ENCODE measurements at regions not wholly inside any gene's neighbourhood (a gene's known extent, or its start where the extent isn't known, plus 50 kb on each side); places are given as distances from the start of the nearest gene placed in this dataset.

DNA sequence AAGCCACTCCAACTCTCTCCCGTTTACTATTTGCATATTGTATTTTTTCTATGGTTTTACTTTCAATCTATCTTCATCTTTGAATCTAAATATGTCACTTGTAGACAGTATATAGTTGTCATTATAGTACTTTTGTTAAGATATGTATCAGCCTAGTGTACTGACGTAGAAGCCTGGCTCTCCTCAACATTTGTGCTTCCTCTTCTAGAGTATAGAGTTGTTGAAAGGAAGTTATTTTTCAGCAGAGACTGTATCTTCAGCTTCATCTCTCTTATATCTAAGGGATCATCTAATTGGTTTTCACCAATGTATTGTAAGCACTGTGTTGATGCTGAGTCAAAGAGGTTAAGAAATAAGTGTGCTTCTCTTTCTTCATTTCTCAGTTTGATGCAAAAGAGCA, 192.8 kb downstream of the LMO4 start:
- no peaks in the 10 kb centered on the region for H3K27me3 ChIP-seq
- H3K27ac ChIP-seq = no peak overlapping the region
- no peaks in the 10 kb centered on the region for H3K36me3 ChIP-seq
- H3K4me1 ChIP-seq = peaks cover 0 to 12% of the 10 kb centered on the region in 2 donors
- H3K9me3 ChIP-seq = no peaks in the 10 kb centered on the region
- H3K4me3 ChIP-seq = no peak overlapping the region
- TF ChIP-seq CTCF (IDR thresholded peaks at IDR 0.05) = no peak
- intact Hi-C loops (cut with DNase I) = no loop called here
- DNase-seq (ENCODE audit: low spot score in 2 of 2) = no peak

- Histone ChIP-seq H3K27me3 (no peaks in the 10 kb centered on the region), H3K36me3 (no peaks in the 10 kb centered on the region), H3K27ac (peak overlapping the region; percentile 77 to 80), H3K4me3 (peak overlapping the region in 1 of 2 donors; percentile 30), H3K4me1 (peaks cover 0 to 12% of the 10 kb centered on the region in 2 donors), H3K9me3 (no peaks in the 10 kb centered on the region)
- no peak for DNase-seq (ENCODE audit: low spot score in 2 of 2)
- TF ChIP-seq CTCF (IDR thresholded peaks at IDR 0.05) = no peak
- intact Hi-C loops (cut with DNase I) = no loop called here
Measured at GRCh38 chr1:87523466-87523865, 194.8 kb downstream of the LMO4 start.

GRCh38 chr1:87524021-87524754, 195.5 kb downstream of the LMO4 start:
- no peak for DNase-seq (ENCODE audit: low spot score in 2 of 2)

DNA sequence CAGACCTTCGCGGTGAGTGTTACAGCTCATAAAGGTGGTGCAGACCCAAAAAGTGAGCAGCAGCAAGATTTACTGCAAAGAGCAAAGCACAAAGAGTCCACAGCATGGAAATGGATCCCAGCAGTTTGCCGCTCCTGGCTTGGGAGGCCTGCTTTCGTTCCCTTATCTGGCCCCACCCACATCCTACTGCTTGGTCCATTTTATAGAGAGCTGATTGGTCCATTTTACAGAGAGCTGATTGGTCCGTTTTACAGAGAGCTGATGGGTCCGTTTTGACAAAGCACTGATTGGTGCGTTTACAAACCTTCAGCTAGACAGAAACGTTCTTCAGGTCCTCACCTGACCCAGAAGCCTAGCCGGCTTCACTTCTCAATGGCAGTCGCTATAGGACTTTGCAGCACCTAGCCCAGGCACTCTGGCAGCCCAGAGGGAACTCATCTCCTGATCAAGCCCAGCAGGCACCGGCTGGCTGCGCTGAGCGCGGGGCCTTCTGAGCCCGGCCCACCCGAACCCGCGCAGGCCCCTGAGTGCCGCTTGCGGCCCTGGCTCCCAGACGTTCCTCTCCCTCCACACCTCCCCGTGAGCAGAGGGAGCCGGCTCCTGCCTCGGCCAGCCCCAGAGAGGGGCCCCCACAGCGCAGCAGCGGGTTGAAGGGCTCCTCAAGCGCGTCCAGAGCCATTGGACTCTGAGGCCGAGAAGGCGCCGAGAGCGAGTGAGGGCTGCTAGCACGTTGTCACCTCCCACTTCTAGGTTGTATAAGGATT, 200.3 kb downstream of the LMO4 start:
- Histone ChIP-seq H3K4me3 (no peak overlapping the region), H3K27me3 (no peaks in the 10 kb centered on the region), H3K36me3 (no peaks in the 10 kb centered on the region), H3K9me3 (no peaks in the 10 kb centered on the region), H3K27ac (no peak overlapping the region), H3K4me1 (peaks cover 0 to 7% of the 10 kb centered on the region in 2 donors)
- intact Hi-C loops (cut with DNase I) = no loop called here
- no peak for DNase-seq (ENCODE audit: low spot score in 2 of 2)
- TF ChIP-seq CTCF (IDR thresholded peaks at IDR 0.05) = no peak

More at GRCh38 chr1:87524021-87524754, 195.5 kb downstream of the LMO4 start:
- no peak for TF ChIP-seq CTCF (IDR thresholded peaks at IDR 0.05)
- Histone ChIP-seq H3K9me3 (no peaks in the 10 kb centered on the region), H3K27me3 (no peaks in the 10 kb centered on the region), H3K27ac (peak overlapping the region; percentile 77 to 80), H3K4me1 (peaks cover 0 to 12% of the 10 kb centered on the region in 2 donors), H3K36me3 (no peaks in the 10 kb centered on the region), H3K4me3 (peak overlapping the region in 1 of 2 donors; percentile 5)
- intact Hi-C loops (cut with DNase I) = no loop called here

- intact Hi-C loops (cut with DNase I) = no loop called here
- TF ChIP-seq CTCF (IDR thresholded peaks at IDR 0.05) = no peak
- Histone ChIP-seq H3K27me3 (no peaks in the 10 kb centered on the region), H3K36me3 (no peaks in the 10 kb centered on the region), H3K4me1 (no peaks in the 10 kb centered on the region), H3K27ac (no peak overlapping the region), H3K4me3 (no peak overlapping the region), H3K9me3 (no peaks in the 10 kb centered on the region)
- no peak for DNase-seq (ENCODE audit: low spot score in 2 of 2)
Measured at GRCh38 chr1:87530042-87530807, 201.5 kb downstream of the LMO4 start.

Measured in ascending aorta (tissue), 2 donors.